Gastroesophageal sphincter (tissue), 3 donors: ENCODE measurements at regions not wholly inside any gene's neighbourhood (a gene's known extent, or its start where the extent isn't known, plus 50 kb on each side); places are given as distances from the start of the nearest gene placed in this dataset.

Source experiments
- EP300 ChIP-seq: sonication (generic); formaldehyde crosslinking; IDR thresholded peaks from one replicate; pipeline ENCODE4 v1.6.1; 2017; ENCODE audit warnings: antibody characterized with exemption, mild to moderate bottlenecking
- POLR2A ChIP-seq, 2 donors: fragments of 450-650 bp; IDR thresholded peaks; one replicate each; pipeline ENCODE4 v1.6.1; 2017; ENCODE audit warnings: antibody characterized with exemption in 2 of 2, mild to moderate bottlenecking in 2 of 2, moderate library complexity in 1 of 2
- POLR2AphosphoS5 ChIP-seq: sonication (generic); formaldehyde crosslinking; IDR thresholded peaks from one replicate; pipeline ENCODE4 v1.6.1; 2017; ENCODE audit warnings: antibody characterized with exemption
- TF ChIP-seq, protein P1 (sequence below), 4 experiments: fragments of 200-600 bp in 2 of 4; fragments of 450-650 bp in 2 of 4; sonication (generic) in 1 of 4; IDR thresholded peaks; one replicate each; pipeline ENCODE4 v1.5.1; 2017 to 2019; ENCODE audit warnings: antibody characterized with exemption in 4 of 4, mild to moderate bottlenecking in 2 of 4, moderate library complexity in 2 of 4

DNA sequence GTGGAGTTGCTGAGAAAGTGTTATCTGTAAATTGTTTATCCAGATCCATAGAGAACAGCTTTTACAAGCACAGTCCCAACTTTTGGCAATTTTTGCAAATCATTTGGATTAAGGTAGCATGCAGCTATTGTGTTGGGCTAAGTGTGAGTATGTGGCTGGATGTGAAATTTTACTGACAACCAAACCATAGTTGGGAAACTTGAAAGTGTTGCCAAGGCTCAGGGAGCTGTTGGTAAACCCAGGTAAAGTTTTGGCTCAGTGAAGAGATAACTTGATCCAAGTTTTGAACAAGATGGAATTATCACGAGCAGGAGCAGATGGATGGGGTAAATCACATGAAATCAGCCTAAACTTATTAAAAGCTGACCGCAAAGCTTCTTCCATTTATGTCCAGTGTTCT, 90.0 kb upstream of the HES1 start:
- TF ChIP-seq, protein P1, sequence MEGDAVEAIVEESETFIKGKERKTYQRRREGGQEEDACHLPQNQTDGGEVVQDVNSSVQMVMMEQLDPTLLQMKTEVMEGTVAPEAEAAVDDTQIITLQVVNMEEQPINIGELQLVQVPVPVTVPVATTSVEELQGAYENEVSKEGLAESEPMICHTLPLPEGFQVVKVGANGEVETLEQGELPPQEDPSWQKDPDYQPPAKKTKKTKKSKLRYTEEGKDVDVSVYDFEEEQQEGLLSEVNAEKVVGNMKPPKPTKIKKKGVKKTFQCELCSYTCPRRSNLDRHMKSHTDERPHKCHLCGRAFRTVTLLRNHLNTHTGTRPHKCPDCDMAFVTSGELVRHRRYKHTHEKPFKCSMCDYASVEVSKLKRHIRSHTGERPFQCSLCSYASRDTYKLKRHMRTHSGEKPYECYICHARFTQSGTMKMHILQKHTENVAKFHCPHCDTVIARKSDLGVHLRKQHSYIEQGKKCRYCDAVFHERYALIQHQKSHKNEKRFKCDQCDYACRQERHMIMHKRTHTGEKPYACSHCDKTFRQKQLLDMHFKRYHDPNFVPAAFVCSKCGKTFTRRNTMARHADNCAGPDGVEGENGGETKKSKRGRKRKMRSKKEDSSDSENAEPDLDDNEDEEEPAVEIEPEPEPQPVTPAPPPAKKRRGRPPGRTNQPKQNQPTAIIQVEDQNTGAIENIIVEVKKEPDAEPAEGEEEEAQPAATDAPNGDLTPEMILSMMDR (IDR thresholded peaks at IDR 0.05) = no peak
- no peak for TF ChIP-seq POLR2AphosphoS5
- TF ChIP-seq EP300 = no peak
- TF ChIP-seq POLR2A (IDR thresholded peaks at IDR 0.05) = no peak
